Natural killer cell (primary cell): ENCODE measurements at regions not wholly inside any gene's neighbourhood (a gene's known extent, or its start where the extent isn't known, plus 50 kb on each side); places are given as distances from the start of the nearest gene placed in this dataset.

Experiments
- ATAC-seq, 3 donors: fragments of 150-1000 bp in 2 of 3; fragments of 200-7000 bp in 1 of 3; cut with Tn5 transposase; 1 replicate in 1 of 3; 2 replicates in 2 of 3; pipeline ENCODE4 v1.10.0; 2021; ENCODE audit warnings: mild to moderate bottlenecking in 2 of 3, moderate library complexity in 2 of 3
- DNase-seq, 2 donors: peaks; one replicate each; pipeline versions ENCODE4 v3.0.0 to v3.0.0-alpha.2; 2013 to 2021; ENCODE audit warnings: mixed read lengths in 1 of 2
- H3K27ac ChIP-seq: one replicate; pipeline ENCODE4 v1.5.1; 2013; ENCODE audit warnings: mild to moderate bottlenecking, low read length
- H3K27me3 ChIP-seq: one replicate; pipeline ENCODE4 v1.6.1; 2013; ENCODE audit warnings: low read length; ENCODE audit not compliant: control insufficient read depth, insufficient read depth
- H3K36me3 ChIP-seq: one replicate; pipeline ENCODE4 v1.6.1; 2013; ENCODE audit warnings: low read length; ENCODE audit not compliant: control insufficient read depth, insufficient read depth
- H3K4me1 ChIP-seq: one replicate; pipeline ENCODE4 v1.6.1; 2013; ENCODE audit warnings: low read length; ENCODE audit not compliant: control insufficient read depth, insufficient read depth
- H3K4me3 ChIP-seq: one replicate; pipeline ENCODE4 v1.5.1; 2013; ENCODE audit warnings: low read length
- H3K9me3 ChIP-seq: one replicate; pipeline ENCODE4 v1.6.1; 2013; ENCODE audit warnings: low read length; ENCODE audit not compliant: control insufficient read depth, insufficient read depth
- H3K27ac Mint-ChIP-seq, 2 donors: one replicate each; pipeline ENCODE4 v1.8.0; 2022; ENCODE audit warnings: mild to moderate bottlenecking in 2 of 2, mixed read lengths in 2 of 2, moderate library complexity in 1 of 2
- H3K27me3 Mint-ChIP-seq, 2 donors: one replicate each; pipeline ENCODE4 v1.8.0; 2022; ENCODE audit warnings: low read depth in 2 of 2, mixed read lengths in 2 of 2
- H3K36me3 Mint-ChIP-seq: one replicate; pipeline ENCODE4 v1.8.0; 2022; ENCODE audit warnings: mixed read lengths
- H3K4me1 Mint-ChIP-seq, 2 donors: one replicate each; pipeline ENCODE4 v1.8.0; 2022; ENCODE audit warnings: mixed read lengths in 2 of 2
- H3K4me3 Mint-ChIP-seq: one replicate; pipeline ENCODE4 v1.8.0; 2022; ENCODE audit warnings: mild to moderate bottlenecking, moderate library complexity, mixed read lengths
- H3K9me3 Mint-ChIP-seq, 2 donors: one replicate each; pipeline ENCODE4 v1.8.0; 2022; ENCODE audit warnings: mixed read lengths in 2 of 2
- WGBS: methylation state at CpG from one replicate; pipeline ENCODE4 v1.1.7; 2013; ENCODE audit warnings: missing lambda C conversion rate; ENCODE audit not compliant: insufficient coverage; 5-methylcytosine and 5-hydroxymethylcytosine counted together
- intact Hi-C: fragments of 100-400 bp; cut with micrococcal nuclease; formaldehyde crosslinking; loops from one replicate; pipeline ENCODE4 v1.14.2; 2022
- TF ChIP-seq, protein P1 (sequence below): fragments of 200-600 bp; IDR thresholded peaks from one replicate; pipeline ENCODE4 v1.8.0; 2022; ENCODE audit warnings: antibody characterized with exemption

DNA sequence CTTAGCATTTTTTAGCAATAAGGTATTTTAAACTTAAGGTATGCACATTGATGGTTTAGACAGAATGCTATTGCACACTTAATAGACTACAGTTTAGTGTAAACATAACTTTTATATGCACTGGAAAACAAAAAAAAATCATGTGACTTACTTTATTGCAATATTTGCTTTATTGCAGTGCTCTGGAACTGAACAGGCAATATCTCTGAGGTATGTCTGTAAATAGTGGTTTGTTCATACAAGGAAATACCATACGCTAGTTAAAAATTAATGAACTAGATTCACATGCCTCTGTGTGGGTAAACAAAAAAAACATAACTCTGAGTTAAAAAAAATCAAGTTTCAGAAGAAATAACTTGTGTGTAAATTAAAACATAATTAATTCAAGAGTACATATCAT, 479.0 kb upstream of the MKI67 start:
- no peaks in the 10 kb centered on the region for H3K4me1 Mint-ChIP-seq
- Histone ChIP-seq H3K4me3 (no peak overlapping the region), H3K27me3 (no peaks in the 10 kb centered on the region), H3K4me1 (no peaks in the 10 kb centered on the region), H3K9me3 (no peaks in the 10 kb centered on the region), H3K36me3 (no peaks in the 10 kb centered on the region), H3K27ac (no peak overlapping the region)
- no peaks in the 10 kb centered on the region for H3K36me3 Mint-ChIP-seq
- ATAC-seq: no peak
- TF ChIP-seq, protein P1, sequence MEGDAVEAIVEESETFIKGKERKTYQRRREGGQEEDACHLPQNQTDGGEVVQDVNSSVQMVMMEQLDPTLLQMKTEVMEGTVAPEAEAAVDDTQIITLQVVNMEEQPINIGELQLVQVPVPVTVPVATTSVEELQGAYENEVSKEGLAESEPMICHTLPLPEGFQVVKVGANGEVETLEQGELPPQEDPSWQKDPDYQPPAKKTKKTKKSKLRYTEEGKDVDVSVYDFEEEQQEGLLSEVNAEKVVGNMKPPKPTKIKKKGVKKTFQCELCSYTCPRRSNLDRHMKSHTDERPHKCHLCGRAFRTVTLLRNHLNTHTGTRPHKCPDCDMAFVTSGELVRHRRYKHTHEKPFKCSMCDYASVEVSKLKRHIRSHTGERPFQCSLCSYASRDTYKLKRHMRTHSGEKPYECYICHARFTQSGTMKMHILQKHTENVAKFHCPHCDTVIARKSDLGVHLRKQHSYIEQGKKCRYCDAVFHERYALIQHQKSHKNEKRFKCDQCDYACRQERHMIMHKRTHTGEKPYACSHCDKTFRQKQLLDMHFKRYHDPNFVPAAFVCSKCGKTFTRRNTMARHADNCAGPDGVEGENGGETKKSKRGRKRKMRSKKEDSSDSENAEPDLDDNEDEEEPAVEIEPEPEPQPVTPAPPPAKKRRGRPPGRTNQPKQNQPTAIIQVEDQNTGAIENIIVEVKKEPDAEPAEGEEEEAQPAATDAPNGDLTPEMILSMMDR: no peak
- H3K4me3 Mint-ChIP-seq: no peak overlapping the region
- peaks cover 11 to 19% of the 10 kb centered on the region in 2 donors for H3K27me3 Mint-ChIP-seq
- no peaks in the 10 kb centered on the region for H3K9me3 Mint-ChIP-seq
- no CpG with 5 or more reads among the region's 1 CpG for WGBS
- intact Hi-C loops: no loop called here
- DNase-seq: no peak
- H3K27ac Mint-ChIP-seq: no peak overlapping the region

- Histone ChIP-seq H3K36me3 (no peaks in the 10 kb centered on the region), H3K27ac (no peak overlapping the region), H3K4me1 (no peaks in the 10 kb centered on the region), H3K4me3 (no peak overlapping the region), H3K9me3 (no peaks in the 10 kb centered on the region), H3K27me3 (no peaks in the 10 kb centered on the region)
- no peak overlapping the region for H3K4me3 Mint-ChIP-seq
- ATAC-seq: no peak
- no peaks in the 10 kb centered on the region for H3K4me1 Mint-ChIP-seq
- 100% methylated on average over 2 of the region's 4 CpGs for WGBS
- TF ChIP-seq, protein P1: no peak
- H3K27ac Mint-ChIP-seq: no peak overlapping the region
- DNase-seq: no peak
- H3K36me3 Mint-ChIP-seq: no peaks in the 10 kb centered on the region
- peaks cover 11 to 19% of the 10 kb centered on the region in 2 donors for H3K27me3 Mint-ChIP-seq
- no peaks in the 10 kb centered on the region for H3K9me3 Mint-ChIP-seq
- intact Hi-C loops: no loop called here
These were observed 479.8 kb upstream of the MKI67 start for GRCh38 chr10:128606055-128606454.

DNA sequence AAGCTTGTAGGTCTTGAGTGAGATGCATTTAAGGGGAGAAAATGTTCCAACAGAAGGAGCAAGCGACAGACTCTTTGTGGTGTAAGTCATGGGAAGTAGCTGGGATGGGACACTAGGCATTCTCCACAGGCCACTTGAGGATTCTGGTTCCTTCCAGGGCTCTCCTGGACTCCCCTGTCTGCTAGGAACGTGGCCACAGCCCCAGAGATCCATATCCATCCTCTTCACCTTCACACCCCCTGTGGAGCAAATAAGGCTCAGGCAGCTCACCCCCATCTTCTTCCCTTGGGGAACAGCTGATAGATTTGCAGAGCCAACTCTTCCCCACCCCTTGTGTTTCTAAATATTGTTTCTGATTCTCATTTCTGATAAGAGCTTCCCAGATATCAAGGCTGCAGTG, 482.6 kb upstream of the MKI67 start:
- 67% methylated on average over 2 of the region's 2 CpGs for WGBS
- Histone ChIP-seq H3K36me3 (no peaks in the 10 kb centered on the region), H3K4me3 (no peak overlapping the region), H3K27ac (no peak overlapping the region), H3K4me1 (no peaks in the 10 kb centered on the region), H3K27me3 (no peaks in the 10 kb centered on the region), H3K9me3 (no peaks in the 10 kb centered on the region)
- no peaks in the 10 kb centered on the region for H3K9me3 Mint-ChIP-seq
- intact Hi-C loops: no loop called here
- TF ChIP-seq, protein P1: no peak
- no peak for ATAC-seq
- H3K27me3 Mint-ChIP-seq: peaks cover 4 to 8% of the 10 kb centered on the region in 2 donors
- H3K27ac Mint-ChIP-seq: no peak overlapping the region
- H3K36me3 Mint-ChIP-seq: no peaks in the 10 kb centered on the region
- no peak overlapping the region for H3K4me3 Mint-ChIP-seq
- no peak for DNase-seq
- no peaks in the 10 kb centered on the region for H3K4me1 Mint-ChIP-seq

DNA sequence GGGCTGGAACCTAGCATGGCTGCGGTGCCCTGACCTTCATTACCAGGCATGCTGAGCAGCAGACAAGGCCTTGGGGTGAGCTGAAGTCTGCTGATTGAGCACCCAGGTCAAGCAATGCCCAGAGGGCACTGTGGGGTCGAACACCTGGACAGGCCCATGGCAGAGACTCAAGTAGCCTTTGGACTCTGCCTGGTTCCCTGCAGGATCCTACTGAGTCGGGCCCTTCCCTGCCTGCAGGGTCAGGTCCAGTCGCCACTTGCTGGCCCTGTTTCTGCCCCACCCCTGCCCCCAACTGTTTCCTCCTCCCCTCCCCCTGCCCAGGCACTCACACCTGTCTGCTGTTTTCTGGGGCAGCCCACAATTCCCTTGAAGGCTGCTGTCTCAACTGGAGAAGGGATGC, 483.2 kb upstream of the MKI67 start:
- H3K36me3 Mint-ChIP-seq: no peaks in the 10 kb centered on the region
- H3K4me1 ChIP-seq: no peaks in the 10 kb centered on the region
- no peak overlapping the region for H3K27ac Mint-ChIP-seq
- 82% methylated on average over 4 of the region's 4 CpGs for WGBS
- H3K9me3 ChIP-seq: no peaks in the 10 kb centered on the region
- no peaks in the 10 kb centered on the region for H3K9me3 Mint-ChIP-seq
- TF ChIP-seq, protein P1: no peak
- H3K4me3 Mint-ChIP-seq: no peak overlapping the region
- no peaks in the 10 kb centered on the region for H3K36me3 ChIP-seq
- no peaks in the 10 kb centered on the region for H3K4me1 Mint-ChIP-seq
- peaks cover 3 to 8% of the 10 kb centered on the region in 2 donors for H3K27me3 Mint-ChIP-seq
- no peak overlapping the region for H3K27ac ChIP-seq
- no peak for DNase-seq
- intact Hi-C loops: no loop called here
- no peaks in the 10 kb centered on the region for H3K27me3 ChIP-seq
- no peak for ATAC-seq
- H3K4me3 ChIP-seq: no peak overlapping the region
